ENCODE measurements at regions not wholly inside any gene's neighbourhood (a gene's known extent, or its start where the extent isn't known, plus 50 kb on each side); places are given as distances from the start of the nearest gene placed in this dataset.

GRCh38 chr9:33722359-33722675 lies 73.0 kb upstream of the PRSS3 start:
- Histone ChIP-seq H3K23ac (ENCODE audit: insufficient read length, low read depth, low read length) (no peak overlapping the region), H3T11ph (ENCODE audit: low read length) (no peak overlapping the region), H3K14ac (ENCODE audit: insufficient read depth, low read length) (no peak overlapping the region), H3K79me1 (ENCODE audit: insufficient read depth, low read depth, low read length, poor library complexity, severe bottlenecking) (no peaks in the 10 kb centered on the region), H4K8ac (replicated peaks; ENCODE audit: insufficient read length, low read depth, low read length) (no peak overlapping the region), H3K27ac (ENCODE audit: insufficient read length, low read depth, low read length) (no peak overlapping the region), H2BK120ac (ENCODE audit: low read depth, low read length, poor library complexity, severe bottlenecking) (no peak overlapping the region), H2BK12ac (ENCODE audit: insufficient read length, low read depth, low read length) (no peak overlapping the region), H3K4ac (ENCODE audit: low read depth, low read length) (no peak overlapping the region), H3K56ac (ENCODE audit: insufficient read length, low read depth, low read length) (no peak overlapping the region), H3K79me2 (ENCODE audit: insufficient read depth, low read length) (no peaks in the 10 kb centered on the region), H4K91ac (ENCODE audit: insufficient read length, low read depth, low read length) (no peak overlapping the region), H2BK20ac (ENCODE audit: low read depth, low read length, poor library complexity, severe bottlenecking) (no peak overlapping the region), H2AK5ac (ENCODE audit: insufficient read length, low read length) (no peak overlapping the region), H3K4me2 (ENCODE audit: insufficient read depth, insufficient read length, low read length) (no peak overlapping the region), H2AFZ (ENCODE audit: low read length) (no peak overlapping the region), H3K4me1 (ENCODE audit: insufficient read depth, low read length) (no peaks in the 10 kb centered on the region), H3K9me3 (ENCODE audit: control insufficient read depth, low read depth, low read length) (no peaks in the 10 kb centered on the region), H3K23me2 (ENCODE audit: insufficient read length, low read depth, low read length, poor library complexity, severe bottlenecking) (no peaks in the 10 kb centered on the region), H2BK5ac (ENCODE audit: insufficient read length, low read length) (no peak overlapping the region), H2BK15ac (ENCODE audit: low read depth, low read length) (no peak overlapping the region), H3K27me3 (ENCODE audit: insufficient read depth, low read length) (no peaks in the 10 kb centered on the region), H3K18ac (ENCODE audit: insufficient read length, low read depth, low read length) (no peak overlapping the region), H4K20me1 (ENCODE audit: control insufficient read depth, insufficient read depth, insufficient read length) (no peaks in the 10 kb centered on the region), H4K5ac (ENCODE audit: insufficient read length, low read depth, low read length) (no peak overlapping the region), H3K9ac (ENCODE audit: extremely low read depth, insufficient read length, low read length) (no peak overlapping the region)
- Mint-ChIP-seq H3K36me3 (ENCODE audit: insufficient read depth in 1 of 3, low read depth in 3 of 3) (peaks cover 0 to 5% (median 0%) of the 10 kb centered on the region in 3 experiments; a peak in 2 of 7 replicates), H3K27me3 (ENCODE audit: low read depth) (peaks cover 54% of the 10 kb centered on the region), H3K4me3 (no peak overlapping the region), H3K4me1 (peaks cover 2 to 9% of the 10 kb centered on the region in 2 experiments; a peak in 2 of 4 replicates), H3K9me3 (peaks cover 9 to 10% of the 10 kb centered on the region in 2 experiments), H3K27ac (no peak overlapping the region; a peak in 1 of 7 replicates)
- no peak for DNase-seq
- no CpG with 5 or more reads among the region's 5 CpGs for WGBS (ENCODE audit: extremely low coverage, insufficient read length, low lambda C conversion rate)
- TF ChIP-seq CTCF (conservative IDR thresholded peaks at IDR 0.05), result no peak; the same call in 2 of the 3 replicates
